Hindlimb muscle (tissue), 1 donor: ENCODE measurements at regions not wholly inside any gene's neighbourhood (a gene's known extent, or its start where the extent isn't known, plus 50 kb on each side); places are given as distances from the start of the nearest gene placed in this dataset.
A peak's percentile ranks its signal among the peaks of the same experiment; 100 is the strongest.

Source experiments
- DNase-seq: peaks from one replicate; pipeline ENCODE4 v3.0.0-alpha.2; 2013

DNA sequence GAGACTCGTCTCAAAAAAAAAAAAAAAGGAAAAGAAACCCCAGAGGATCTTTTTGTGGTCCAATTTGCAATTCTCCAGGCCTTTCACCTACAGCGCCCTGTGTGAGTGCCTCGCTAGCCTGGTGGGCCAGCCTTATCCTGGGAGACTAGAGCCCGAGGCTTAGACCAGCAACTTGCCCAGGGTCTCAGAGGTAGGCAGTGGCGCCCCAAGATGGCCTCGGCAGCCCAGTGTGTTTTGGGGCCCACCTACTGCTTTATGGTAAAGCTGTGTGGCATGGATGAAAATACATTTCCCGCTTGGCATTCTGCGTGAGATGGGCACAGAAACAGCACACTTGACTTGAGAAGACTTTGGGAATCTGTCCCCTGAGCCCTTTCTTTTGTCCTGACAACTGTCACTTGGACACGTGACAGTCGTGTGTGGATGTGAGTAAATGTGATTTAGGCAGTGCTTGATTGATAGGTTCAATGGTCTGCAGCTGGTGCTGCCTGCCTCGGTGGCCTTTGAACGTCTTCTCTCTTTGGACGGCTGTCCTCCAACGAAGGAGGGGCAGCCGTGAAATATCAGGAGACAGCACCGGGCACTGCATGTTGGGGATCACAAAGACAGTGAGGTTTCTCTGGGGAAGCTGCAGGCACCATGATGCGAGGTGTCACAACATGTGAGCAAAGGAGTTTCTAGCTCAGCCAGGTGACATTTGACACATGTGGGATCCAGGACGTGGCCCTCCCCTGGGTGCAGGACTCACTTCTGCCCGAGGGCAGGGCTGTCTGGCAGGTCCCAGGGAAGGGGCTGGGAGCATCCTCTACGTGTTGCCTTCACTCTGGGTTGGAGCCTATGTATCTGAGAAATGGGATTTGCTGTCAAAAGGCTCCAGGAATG, 209.5 kb upstream of the TWIST2 start:
- no peak for DNase-seq

DNA sequence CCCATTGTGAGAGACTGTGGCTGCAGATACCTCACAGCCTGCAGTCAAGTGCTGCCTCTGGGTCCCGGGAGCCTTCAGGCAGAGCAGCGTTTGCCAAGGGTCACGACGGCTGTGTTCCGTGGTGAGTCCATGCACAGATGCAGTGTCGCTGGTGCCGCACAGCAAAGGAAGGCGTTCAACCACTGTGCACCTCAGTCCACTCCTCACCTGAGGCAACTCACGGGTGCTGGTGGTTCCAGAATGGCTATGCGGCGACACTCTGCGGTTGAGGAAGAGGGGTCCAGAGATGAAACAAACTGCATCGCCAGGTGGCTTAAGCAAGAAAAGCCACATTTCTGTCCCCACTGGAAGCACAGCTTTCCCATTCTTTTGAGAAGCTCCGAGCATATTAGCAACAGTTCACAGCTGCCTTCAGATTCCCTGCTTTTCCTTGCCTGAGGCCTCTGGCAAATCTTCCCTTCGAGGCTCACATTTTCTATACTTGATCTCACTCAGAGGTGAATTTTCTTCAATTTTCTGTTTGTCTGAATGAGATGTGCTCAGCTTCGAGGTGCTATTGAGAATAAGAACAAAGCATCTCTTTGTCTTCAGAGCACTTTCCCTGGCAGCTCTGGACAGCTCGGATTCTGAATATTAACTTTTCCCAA, 208.8 kb upstream of the TWIST2 start:
- DNase-seq, result no peak

DNA sequence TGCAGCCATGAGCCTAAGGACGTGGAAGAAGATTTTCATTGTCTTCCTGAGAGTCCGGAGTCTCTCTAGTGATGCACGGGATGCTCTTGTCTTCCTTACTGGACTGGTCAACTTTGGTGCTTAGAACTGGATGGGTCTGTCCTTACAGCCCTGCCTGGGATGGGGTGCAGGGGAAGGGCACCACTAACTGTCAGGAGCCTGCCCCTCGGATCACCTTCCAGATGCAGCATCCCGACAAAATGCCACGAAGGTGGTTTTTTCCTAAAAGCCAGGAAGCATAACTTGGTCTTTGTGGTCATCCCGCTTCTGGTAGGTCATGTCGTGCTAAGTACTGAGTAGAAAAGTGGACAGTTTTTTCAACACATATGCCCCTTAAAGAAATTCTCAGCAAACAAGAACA, 207.4 kb upstream of the TWIST2 start:
- DNase-seq, result no peak

DNA sequence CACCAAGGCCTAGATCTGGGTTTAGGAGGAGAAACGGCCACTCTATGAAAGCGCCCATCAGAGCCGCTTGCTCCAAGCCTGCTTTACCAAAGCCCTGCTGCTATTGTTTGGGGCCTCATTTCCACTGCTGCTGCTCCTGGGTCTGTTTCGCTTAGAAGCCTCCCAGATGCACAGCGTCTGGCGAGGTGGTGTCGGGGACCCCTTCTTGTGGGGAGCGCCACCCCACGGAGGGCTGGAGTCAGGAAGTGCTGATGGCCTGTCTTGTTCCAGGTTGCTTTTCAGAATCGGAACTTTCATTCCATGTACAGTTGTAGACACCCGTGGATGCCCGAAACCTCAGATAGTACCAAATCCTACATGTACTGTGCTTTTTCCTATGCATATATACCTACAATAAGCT, 204.9 kb upstream of the TWIST2 start:
- DNase-seq, result no peak

DNA sequence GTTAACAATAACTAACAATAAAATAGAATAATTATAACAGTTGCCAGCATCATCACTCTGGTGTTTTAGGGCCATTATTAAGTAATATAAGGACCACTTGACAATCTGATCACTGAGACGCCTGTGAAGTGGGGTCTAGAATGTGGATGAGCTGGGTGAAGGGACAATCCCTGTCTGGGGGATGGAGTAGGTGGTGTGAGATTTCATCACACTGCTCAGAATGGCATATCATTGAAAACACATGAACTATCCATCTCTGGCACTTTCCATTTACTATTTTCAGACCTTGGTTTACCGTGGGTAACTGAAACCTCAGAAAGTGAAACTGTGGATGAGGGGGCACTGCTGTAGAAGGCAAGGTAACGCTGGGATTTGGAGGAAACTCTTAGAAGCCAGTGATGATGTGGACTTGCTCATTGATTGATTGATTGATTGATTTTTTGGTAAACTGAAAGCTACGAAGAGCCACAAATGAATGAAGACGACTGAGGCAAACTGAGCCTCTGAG, 204.4 kb upstream of the TWIST2 start:
- no peak for DNase-seq

DNA sequence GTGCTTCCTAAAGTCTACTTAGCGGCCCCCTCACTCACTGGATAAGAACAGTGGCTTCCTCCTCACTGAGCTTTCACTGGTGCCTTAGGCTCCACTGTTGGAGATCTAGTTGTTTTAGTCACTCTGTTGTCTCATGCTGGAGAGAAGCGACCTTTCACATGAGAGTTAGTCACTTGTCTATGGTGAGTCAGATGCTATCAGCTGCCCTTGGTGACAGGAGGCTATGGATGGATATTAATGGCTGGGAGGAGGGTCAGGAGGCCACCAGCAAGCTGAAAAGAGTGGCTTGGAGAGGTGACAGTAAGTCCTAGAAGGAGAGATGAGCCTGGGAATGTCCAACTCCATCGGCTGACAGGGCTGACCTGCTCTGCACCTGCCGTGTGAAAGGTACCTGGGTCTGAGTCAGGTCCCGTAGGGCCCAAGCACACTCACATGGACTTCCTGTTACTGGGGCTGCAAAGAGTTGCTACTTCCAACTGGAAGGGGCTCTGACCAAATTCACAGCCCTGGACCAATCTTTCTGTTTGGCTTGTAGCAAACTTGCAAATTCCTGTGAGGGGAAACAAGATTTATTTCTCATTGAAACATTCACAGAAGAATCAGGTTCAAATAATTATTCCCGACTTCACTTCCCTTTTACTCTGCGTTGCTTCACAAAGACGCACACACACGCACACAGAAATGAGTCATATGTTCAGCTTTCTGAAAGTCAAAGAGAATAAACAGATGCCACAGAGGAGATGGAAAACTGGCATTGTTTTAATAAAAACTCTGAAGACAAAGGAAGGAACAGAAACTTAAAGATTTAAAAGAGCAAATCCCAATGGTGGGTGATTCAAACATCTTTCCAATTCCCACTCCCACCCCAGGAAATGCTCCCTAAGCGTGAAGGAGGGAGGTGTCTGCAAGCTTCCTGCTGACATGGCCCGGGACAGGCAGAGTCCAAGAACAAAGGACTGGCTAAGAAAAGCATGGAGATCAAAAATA, 203.5 kb upstream of the TWIST2 start:
- peak; percentile 45 for DNase-seq

DNA sequence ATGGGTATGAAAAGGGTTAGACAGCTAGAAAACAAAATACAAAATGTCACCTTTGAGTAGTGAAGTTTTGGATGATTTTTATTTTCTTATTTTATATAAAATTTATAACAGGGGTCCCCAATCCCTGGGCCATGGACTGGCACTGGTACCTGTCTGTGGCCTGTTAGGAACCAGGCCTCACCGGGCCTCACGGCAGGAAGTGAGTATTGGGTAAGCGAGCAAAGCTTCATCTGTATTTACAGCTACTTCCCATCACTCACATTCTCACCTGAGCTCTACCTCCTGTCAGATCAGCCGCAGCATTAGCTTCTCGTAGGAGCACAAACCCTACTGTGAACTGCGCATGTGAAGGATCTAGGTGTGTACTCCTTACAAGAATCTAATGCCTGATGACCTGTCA, 202.8 kb upstream of the TWIST2 start:
- no peak for DNase-seq

DNA sequence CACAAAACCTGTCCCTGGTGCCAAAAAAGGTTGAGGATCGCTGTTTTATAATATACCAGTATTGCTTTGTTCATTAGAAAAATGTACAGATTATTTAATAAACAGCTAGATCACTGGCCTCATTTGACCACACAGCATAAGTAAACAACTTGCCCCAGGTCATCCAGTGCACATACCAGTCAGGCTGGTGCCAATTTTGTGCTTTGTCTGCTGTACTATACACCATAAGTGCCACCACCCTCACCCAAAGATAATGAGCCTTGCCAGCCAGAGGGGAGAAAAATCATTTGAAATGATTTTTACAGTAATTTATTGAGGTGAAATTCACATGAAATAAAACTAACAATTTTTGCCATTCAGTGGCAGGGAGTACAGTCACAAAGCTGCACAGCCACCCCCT, 202.2 kb upstream of the TWIST2 start:
- no peak for DNase-seq

DNA sequence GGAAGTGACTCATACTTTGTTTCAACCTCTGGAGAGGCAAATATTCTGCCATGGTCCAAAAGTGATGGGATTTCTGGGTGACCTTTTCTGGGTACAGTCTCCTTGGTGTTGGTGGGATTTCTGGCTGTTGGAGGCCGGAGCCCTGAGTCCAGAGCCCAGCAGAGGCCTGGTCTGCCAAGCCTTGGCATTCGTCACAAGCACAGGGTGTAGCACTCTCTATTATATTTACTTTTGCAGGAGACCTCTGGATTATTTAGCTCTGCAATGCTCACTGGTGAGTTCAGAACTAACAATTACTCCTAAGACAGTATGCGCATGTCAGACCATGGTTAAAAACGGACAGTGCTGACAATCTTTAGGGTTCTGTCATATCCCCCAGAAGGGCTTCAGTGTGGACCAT, 201.6 kb upstream of the TWIST2 start:
- DNase-seq, result no peak

DNA sequence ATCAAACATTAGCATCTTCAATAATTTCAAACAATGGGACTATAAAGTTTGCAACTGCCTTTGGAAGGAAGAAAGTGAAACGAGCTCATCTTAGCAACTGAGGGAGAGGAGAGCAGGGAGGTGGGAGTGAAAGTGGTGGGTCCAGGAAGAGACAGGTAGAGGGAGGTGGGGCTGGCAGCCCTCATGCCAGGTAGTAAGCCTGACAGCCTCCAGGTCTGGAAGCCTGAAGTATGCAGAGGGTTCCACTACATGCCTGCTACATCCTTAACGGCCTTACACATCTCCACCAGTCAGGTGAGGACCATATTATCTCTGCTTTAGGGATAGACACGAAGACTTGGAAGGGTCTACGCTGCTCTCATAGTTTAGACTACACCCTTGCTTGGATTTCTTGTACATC, 201.1 kb upstream of the TWIST2 start:
- DNase-seq, result no peak

DNA sequence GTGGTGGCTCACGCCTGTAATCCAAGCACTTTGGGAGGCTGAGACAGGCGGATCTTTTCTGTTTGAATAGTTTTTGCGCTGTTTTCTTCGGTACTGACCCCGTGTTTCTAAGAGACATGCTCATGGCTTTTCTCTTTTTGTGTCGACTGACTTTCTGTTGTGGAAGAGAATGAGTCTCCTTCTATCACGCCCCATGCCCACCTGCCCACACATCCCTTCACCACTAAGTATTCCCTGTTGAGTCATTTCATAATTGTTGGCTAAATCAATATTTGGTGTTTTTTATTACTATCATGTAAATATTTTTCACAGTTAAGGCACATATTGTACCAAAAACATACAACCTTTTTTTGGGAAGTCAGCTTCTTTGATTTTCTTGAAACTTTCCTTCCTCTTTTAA, 198.8 kb upstream of the TWIST2 start:
- no peak for DNase-seq

DNA sequence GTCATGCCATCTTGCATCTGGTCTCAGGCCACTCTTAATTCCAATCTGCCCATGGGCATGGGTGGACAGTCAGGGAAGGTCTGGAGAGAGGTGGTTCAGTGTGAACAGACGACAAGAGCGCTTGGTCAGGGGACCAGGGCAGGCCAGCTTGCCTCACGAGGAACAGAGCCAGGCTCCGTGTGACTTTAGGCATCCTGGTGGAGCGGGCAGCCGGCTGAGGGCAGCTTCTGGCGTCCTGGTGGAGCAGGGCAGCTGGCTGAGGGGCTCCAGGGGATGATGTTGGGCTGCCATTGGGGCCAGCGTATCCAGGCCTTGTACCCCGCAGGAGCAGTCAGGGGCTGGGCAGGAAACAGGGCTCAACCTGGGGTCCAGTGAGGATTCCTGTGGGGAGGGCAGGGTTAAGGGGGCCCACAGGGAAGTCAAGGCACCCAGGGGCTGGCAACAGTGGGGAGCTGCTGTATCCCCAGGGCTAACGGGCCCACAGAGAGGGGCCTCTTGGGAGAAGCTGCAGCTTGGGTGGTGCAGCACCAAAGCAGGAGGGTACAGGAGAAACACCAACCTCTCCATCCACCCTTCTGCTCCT, 197.9 kb upstream of the TWIST2 start:
- no peak for DNase-seq

DNA sequence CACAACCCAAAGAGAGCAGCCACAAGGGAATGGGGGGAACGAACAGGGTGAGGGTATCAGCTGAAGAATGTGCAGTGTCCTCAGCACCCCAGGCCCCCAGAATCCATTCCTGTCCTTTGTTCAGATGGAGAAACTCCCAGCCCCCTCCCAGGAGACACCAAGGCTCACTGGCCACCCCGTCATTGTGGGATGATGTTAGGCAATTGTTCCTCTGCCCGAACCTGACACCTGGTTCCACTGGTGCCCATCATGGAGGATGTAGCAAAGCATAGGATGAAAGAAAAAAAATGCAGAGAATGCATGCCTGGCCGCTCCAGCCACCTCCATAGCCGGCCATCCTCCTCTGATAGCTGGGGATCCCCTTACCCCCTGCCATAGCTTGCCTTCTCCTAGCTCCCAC, 197.3 kb upstream of the TWIST2 start:
- no peak for DNase-seq

DNA sequence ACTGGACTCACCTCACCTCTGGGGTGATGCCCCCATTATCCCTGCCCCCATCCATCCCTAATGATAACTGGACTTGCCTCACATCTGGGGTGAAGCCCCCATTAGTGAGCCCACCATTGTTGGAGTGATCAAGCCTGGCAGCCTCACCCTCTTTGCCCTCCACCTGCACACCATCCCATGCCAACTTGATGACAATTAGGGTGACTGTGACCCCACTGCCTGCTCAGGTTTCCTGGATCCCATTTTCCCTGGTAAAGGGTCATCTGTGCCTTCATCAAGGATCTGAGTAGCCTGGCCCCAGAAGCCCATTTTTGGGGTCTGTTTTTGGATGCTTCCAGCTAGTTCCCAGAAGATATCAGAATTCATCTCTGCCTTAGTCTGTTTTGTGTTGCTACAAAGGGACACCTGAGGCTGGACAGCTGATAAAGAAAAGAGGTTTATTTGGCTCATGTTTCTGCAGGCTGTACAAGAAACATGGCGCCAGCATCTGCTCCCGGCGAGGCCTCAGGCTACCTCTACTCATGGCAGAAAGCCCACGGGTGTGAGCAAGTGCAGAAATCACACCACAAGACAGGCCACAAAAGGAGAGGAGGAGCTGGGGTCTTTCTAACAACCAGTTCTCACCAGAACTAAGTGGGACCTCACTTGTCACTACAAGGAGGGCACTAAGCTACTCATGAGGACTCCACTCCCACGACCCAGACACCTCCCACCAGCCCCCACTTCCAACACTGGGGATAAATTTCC, 196.4 kb upstream of the TWIST2 start:
- no peak for DNase-seq

DNA sequence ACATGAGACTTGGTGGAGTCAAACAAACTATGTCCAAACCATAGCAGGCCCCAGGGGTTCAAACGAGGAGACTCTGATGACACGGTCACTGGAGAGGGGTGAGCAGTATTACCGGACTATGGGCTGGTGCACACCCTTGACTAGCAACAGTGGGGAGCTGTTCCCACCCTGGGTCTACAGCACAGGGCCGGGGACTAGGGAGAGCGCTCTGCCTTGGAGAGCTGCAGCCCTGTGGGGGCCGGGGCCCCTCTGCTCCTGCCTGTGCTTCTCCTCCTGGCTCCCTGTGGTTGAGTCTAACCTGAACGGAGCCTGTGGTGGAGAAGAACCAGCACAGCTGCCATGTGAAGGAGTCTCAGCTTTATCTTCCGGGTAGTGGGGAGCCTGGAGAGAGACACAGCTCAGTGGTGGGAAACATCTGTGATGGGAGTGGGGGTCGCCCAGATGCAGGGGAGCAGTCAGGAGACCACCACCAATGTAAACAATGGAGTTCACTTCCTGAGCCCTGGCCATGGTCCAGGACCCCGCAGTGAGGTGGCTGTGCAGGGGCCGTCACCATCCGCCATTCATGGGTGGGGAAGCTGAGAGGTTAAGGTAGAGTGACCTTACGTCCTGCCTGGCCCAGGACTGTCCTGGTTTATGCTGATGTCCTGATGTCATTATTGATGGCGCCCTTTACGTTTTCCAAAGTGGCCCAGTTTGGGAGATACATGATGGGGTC, 195.7 kb upstream of the TWIST2 start:
- DNase-seq, result no peak

DNA sequence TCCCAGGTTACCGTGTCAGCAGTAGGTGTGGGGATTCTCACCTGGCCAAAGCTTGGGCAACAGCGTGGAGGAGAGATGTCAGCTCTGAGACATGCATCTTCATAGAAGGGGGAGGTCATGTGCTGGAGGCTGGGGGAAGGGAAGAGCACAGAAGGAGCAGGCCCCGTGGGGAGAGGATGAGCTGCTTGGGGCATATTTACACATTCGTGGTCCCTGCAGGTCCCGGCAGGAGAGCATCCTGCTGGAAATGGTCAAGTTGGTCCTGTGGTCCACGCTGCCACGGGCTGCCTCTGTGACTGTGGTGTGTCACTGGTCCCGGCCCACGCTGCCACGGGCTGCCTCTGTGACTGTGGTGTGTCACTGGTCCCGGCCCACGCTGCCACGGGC, 195.1 kb upstream of the TWIST2 start:
- DNase-seq, result no peak

DNA sequence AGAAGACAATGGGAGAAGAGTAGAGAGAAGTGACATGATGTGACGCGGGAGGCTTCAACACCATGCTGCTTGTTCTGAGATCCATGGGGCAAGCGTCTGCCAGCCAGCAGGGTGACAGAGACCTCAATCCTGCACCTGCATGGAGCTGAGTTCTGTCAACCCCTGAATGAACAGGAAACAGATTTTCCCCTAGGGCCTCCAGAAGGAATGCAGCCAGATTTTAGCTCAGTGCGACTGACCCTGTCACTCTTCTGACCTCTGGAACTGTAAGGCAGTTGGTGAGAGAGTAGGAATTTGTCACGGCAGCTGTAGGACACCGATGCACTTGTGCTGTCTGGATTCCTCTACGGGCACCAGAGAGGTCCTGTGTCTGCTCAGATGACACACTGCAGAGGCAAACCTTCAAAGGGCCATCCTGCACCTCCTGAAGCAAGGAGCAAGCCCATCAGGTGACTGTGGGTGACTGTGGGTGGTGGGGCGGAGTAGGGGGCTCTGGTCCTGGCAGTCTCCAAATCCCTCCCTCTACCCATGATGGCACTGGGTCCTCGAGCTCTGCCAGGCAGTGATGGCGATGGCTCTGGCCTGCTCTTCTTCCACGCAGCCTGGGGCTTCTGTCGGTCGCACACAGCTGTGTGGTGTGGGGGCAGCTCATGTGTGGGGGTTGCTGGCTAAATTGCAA, 194.3 kb upstream of the TWIST2 start:
- DNase-seq, result no peak

DNA sequence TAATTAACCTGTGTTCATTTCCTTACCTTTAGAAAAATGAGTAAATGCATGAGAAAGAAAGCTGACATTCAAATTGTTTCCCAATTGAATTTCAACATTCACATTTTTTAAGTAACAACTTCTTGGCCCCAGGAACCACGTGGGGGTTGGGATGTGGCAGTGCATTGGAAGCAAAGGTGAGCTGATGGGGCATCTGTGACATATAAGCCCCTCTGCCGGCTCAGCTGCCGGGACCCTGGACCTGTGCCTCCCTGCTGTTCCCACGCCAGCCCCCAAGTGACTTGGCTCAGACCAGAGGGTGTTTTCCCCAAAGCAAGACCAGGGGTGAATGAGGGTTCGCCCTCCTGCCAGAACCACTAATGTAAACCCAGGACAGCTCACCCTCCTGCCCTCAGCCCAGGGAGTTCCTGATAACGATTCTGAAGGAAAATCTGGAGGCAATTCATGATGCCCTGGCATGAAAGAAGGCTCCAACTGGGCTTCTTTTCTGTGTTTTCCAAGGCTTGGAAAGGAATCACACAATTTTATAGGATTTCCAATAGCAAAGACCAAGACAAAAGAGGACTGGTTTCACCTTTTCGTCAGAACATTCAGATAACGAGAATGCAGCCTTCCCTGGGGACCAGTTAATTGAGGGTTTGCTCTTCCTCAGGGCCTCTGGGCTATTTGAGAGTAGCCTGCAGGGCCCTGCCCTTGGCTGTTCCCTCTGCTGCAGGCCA, 193.2 kb upstream of the TWIST2 start:
- no peak for DNase-seq

DNA sequence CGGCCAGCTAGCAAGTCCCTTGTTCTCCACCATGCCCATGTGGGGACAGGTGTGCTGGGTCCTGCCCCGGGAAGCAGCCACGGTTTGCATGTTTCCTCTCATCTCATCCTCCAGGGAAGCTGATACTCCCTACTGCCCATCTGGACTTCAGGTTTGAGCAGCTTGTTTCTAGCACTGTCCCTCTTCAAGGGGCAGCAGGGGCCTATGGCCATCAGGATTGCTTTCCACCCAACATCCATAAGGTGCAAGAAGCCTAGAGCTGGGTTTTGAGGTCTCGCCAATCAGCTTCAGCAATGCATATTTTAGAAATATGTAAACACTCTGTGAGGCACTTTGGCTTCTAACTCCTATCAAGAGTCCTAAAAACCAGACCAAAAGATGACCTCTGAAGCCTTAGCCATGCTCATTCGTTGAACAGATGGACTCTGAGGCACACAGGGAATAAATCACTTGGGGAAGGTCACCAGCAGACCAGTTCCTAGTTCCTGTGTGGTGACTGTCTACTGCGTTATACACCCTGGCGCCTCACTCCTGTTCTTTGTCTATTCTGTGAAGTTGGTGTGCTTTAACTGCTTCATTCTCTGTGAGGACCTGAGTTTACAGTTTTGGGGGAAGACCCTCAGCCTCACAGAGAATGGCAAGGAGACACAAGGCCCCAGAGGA, 192.6 kb upstream of the TWIST2 start:
- no peak for DNase-seq
